ENCODE measurements at regions not wholly inside any gene's neighbourhood (a gene's known extent, or its start where the extent isn't known, plus 50 kb on each side); places are given as distances from the start of the nearest gene placed in this dataset.
"Not testable (repeated sequence)": the region's sequence is repeated elsewhere in the genome, so short reads cannot be mapped to it uniquely, and the experiment has no call there.

DNA sequence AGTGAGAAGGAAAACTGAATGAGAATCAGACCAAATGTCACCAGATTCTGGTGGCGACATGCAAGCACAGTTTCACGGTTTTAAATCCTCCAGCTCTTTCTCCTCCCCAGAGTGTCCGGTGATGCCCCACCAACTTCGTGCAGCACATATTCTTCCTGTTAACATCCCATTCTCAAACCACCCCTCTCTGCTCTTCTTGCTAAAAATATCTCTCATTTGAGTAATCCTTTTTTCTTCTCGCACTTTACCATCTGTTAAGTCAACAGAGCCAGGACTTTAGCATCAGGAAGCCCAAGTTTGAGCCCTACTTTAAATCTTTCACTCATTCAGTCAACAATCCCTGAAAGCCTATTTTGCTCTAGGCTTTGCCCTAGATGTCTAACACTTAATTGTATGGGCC is 68.2 kb upstream of the VGLL4 start:
- no peak for DNase-seq

DNA sequence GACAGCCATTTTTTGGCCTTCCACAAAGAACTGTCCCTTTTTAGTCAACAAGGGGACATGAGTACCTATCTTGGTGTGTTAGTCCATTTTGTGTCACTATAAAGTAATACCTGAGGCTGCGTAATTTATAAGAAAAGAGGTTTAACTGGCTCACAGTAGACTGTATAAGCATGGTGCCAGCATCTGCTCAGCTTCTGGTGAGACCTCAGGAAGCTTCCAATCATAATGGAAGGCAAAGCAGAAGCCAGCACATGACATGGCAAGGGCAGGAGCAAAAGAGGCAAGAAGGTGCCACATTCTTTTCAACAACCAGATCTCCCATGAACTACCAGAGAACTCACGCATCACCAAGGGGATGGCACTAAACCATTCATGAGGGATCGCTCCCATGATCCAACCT is 66.1 kb upstream of the VGLL4 start:
- DNase-seq: no peak

DNA sequence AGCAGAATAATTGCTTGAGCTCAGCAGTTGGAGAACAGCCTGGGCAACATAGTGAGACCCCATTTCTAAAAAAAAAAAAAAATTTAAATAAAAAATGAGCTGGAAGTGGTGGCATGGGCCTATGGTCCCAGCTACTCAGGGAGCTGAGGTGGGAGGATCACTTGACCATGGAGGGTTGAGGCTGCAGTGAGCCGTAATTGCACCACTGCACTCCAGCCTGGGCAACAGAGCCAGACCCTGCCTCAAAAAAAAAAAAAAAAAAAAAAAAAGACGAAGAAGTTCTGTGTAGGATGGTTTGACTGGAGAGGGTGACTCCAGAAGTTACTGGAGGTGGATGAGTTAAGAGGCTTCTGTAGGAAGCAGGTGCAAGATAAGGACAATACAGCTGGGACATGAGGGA is 63.4 kb upstream of the VGLL4 start:
- not testable (repeated sequence) for DNase-seq

DNA sequence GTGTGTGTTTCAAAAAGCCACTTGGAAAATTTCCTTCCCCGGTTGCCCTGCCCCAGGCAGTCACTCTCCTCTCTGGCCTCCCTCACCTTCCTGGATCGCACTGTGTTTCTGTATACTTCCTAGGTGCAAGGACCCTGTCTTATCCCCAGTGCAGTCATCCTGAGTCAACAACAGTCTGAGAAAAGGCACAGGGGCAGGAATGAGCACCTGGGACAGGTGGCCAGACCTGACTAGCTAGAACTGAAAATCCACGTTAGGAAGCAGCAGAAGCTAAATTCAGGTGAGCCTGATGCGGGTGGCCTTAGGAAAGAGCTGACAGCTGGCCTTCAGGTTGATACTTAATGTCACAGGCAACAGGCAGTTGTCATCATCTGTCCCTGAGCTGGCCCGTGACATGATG is 62.9 kb upstream of the VGLL4 start:
- DNase-seq: no peak

DNA sequence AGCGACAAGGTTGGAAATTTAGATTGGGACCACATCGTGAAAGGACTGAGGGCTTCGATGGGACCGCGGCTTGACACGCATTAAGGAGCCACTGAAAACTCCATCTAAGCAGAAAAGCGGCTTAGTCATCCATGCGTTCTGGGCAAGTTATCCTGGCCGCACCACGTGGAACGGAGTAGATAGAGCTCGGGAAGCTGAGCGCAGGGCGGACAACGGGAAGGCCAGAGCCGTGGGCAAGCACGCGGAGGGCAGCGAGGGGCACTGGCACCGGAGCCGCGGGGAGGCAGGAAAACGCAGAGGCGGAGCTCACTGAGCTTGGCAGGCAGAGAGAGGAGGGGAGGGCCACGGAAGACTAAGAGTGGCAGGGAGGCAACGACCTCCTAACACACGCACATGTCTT is 61.3 kb upstream of the VGLL4 start:
- DNase-seq: no peak

DNA sequence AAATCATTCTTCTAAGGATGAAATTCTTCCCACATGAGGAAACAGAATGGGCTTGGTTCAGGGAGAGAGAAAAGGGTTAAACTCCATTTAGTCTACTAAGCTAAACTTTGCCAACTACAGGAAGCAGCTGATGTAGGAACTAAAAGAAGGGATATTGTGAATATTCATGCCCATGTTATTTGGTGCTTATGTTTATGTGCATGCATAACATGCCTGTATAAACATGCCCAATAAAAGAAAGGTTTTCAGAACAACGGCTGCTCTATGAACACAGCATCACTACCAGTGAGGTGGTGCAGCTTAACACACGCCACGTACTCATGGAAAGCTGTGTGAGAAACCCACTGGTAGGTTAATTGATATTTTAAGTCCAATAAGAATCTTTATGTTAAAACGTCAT is 59.4 kb upstream of the VGLL4 start:
- DNase-seq: no peak

DNA sequence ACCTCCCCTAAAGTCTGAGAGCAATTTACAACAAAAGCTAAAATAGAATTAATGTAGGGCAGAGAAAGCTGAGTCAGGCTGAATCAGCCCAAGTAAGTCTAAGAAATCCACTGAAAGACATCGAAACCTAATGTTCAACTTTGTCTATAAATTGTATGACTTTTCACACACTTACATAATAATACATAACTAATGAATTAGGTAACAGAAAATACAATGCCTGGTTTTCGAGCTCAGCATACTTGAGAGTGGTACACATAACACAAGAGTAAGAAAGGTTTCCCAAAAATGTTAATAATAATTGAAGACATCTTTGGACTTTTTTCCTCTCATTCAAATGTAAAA is 55.3 kb upstream of the VGLL4 start:
- DNase-seq: peak; percentile 79

DNA sequence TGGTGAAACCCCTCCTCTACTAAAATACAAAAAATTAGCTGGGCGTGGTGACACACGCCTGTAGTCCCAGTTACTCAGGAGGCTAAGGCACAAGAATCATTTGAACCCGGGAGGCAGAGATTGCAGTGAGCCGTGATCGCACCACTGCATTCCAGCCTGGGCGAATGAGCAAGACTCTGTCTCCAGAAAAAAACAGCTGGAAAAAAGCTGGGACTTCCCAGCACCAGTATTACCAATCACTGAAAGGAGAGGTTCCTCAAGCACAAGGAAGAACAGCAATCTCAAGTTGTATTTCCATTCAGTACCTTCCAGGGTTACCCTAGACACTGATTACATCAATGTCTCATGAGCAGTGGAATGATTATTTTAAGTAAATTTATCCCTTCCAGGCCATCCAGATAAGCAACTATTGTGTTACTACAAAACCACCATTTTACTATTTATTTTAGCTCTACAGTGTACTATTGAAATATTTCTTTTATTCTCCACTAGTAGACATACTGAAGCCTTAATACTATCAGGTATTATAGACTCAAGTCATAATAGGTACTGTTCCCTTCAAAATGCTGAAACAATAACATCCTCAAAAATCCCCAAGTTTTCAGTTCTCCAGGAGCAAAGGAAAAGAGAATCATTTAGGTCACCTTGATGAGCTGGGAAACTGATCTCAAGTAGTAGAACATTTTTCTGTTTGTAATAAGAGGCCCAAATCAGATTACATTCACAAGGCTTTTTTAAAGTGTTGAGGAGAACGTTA is 54.8 kb upstream of the VGLL4 start:
- DNase-seq: no peak

DNA sequence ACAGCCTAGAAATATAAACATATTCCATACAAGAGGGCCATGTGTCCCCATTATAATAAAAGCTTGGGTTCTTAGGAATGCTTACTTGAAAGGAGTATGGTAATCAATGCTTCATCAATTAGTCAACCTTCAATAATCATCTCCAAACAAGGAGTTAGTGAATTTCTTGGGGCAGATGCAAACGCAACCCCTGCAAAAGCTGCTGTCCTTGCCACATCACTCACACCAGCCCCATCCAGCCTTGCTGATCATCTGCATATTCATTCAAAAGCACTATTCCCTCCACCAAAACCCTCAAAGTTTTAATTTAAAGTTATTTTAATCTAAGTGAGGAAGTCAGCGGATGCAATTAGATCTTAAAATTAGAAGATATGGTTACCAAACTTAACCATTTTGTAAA is 54.0 kb upstream of the VGLL4 start:
- no peak for DNase-seq

DNA sequence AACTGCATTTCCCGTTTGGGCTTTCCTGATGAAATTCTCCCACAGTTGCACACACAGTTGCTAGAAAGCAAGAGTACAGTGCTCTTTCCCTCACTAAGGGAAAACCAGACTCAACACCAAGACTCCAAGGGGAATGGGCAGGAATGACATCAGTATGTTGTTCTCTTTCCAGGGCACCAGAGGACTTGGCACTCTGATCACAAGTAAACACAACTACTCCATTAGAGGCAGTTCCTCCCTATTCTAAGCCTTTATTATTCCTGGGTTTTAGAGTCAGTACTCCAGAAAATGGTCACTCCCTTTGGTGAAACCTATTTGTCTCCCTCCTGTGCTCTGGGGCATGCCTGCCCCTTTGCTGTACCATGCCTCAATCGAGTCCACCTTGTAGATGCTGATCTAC is 52.3 kb upstream of the VGLL4 start:
- no peak for DNase-seq

Data from HCEC 1CT (cell line).